Fibroblast of mammary gland (primary cell): ENCODE measurements at regions not wholly inside any gene's neighbourhood (a gene's known extent, or its start where the extent isn't known, plus 50 kb on each side); places are given as distances from the start of the nearest gene placed in this dataset.

ENCODE experiments used
- DNase-seq: peaks from one replicate; pipeline ENCODE4 v3.0.0-alpha.2; 2010; ENCODE audit warnings: low read depth
- H3K4me3 ChIP-seq: 2 replicates; pipeline ENCODE4 v1.5.1; 2011; ENCODE audit warnings: low read depth, mild to moderate bottlenecking, low read length, moderate library complexity; ENCODE audit not compliant: control insufficient read depth
- TF ChIP-seq, protein P1 (sequence below): conservative IDR thresholded peaks from 2 replicates; pipeline ENCODE4 v1.5.1; 2011; ENCODE audit warnings: low read depth, low read length, inconsistent platforms; ENCODE audit not compliant: control insufficient read depth, insufficient read depth

DNA sequence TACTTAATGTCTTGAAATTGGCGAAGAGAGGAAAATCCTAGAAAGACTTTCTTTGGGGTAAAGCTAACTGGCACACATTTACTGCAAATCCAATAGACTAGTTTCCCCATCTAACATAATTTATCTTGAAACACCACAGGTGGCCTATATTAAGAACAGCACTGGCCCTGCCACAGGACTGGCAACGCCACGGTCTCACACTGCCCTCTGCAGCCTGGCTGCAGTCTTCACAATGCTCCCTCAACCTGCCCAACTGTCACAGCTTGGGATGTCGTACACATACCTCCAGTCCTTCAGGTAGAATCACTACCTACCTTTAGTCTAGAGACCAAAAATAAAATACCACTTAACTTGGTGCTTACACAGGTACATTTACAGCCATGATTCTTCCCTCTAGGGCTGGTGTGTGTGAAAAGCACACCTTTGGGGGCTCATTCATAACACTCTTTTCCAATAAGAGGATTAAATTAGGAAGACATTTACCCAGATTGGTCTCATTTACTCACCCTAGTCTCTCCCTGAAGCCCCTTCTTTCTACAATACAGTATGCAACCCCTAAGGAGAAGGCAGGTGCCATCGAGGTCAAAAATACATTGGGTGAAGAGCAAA is 222.2 kb downstream of the C1D start:
- TF ChIP-seq, protein P1, sequence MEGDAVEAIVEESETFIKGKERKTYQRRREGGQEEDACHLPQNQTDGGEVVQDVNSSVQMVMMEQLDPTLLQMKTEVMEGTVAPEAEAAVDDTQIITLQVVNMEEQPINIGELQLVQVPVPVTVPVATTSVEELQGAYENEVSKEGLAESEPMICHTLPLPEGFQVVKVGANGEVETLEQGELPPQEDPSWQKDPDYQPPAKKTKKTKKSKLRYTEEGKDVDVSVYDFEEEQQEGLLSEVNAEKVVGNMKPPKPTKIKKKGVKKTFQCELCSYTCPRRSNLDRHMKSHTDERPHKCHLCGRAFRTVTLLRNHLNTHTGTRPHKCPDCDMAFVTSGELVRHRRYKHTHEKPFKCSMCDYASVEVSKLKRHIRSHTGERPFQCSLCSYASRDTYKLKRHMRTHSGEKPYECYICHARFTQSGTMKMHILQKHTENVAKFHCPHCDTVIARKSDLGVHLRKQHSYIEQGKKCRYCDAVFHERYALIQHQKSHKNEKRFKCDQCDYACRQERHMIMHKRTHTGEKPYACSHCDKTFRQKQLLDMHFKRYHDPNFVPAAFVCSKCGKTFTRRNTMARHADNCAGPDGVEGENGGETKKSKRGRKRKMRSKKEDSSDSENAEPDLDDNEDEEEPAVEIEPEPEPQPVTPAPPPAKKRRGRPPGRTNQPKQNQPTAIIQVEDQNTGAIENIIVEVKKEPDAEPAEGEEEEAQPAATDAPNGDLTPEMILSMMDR: peak; percentile 98
- peak; percentile 78 for DNase-seq
- H3K4me3 ChIP-seq: no peak overlapping the region

GRCh38 chr2:67841711-67842110 is 221.1 kb downstream of the C1D start:
- TF ChIP-seq, protein P1: no peak
- no peak for DNase-seq

DNA sequence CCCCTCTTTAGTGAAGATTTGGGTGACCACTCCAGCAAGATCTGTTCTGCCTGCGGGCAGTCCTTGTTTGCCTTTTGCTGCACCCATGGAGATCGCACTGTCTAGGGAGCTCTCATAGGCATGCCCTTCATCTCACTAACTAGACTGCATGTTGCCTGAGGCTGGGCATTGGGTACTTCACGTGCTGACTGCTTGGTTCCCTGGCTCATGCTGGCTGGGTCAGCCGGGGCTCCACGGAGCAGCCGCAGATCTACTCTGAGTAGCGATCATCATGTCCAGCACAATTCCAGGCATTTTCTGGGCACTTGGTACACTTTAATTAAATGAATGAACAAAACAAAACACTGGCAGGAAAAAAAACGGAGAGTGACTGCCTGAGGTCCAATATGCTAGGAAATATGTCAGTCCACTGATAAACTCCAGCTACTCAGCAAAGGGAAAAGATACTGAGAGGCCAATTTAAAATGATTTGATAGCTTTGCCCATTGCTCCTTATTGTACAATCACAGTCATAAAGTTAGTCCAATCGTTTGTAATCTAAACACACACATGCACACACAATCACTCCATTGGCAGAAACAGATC is 220.3 kb downstream of the C1D start:
- H3K4me3 ChIP-seq: no peak overlapping the region
- DNase-seq: no peak
- TF ChIP-seq, protein P1: no peak

More at GRCh38 chr2:67841711-67842110, 221.1 kb downstream of the C1D start:
- H3K4me3 ChIP-seq: no peak overlapping the region

DNA sequence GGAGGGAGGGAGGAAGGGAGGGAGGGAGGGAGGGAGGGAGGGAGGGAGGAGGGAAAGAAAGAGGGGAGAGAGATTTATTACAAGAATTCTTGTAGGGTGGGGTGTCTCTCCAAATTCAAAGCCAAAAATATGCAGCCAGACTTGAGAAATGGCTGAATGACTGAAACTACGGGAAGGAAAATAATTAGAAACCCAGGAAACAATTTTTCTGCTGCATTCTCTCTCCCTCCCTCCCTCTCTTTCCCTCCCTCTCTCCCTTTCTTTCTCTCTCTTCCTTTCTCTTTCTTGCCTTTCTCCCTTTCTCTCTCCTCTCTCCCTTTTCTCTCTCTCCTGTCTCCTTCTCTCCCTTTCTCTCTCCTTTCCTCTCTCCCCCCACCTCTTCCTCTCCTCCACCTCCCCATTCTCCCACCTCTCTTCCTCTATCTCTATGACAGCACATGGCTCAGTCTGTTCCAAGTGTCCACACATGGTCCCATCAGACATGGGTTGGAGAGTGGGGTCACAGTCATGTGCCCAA is 218.7 kb downstream of the C1D start:
- DNase-seq: no peak
- TF ChIP-seq, protein P1: no peak
- no peak overlapping the region for H3K4me3 ChIP-seq

GRCh38 chr2:67845621-67846369 is 217.0 kb downstream of the C1D start:
- H3K4me3 ChIP-seq: peak overlapping the region; percentile 15
- no peak for DNase-seq
- TF ChIP-seq, protein P1: no peak

DNA sequence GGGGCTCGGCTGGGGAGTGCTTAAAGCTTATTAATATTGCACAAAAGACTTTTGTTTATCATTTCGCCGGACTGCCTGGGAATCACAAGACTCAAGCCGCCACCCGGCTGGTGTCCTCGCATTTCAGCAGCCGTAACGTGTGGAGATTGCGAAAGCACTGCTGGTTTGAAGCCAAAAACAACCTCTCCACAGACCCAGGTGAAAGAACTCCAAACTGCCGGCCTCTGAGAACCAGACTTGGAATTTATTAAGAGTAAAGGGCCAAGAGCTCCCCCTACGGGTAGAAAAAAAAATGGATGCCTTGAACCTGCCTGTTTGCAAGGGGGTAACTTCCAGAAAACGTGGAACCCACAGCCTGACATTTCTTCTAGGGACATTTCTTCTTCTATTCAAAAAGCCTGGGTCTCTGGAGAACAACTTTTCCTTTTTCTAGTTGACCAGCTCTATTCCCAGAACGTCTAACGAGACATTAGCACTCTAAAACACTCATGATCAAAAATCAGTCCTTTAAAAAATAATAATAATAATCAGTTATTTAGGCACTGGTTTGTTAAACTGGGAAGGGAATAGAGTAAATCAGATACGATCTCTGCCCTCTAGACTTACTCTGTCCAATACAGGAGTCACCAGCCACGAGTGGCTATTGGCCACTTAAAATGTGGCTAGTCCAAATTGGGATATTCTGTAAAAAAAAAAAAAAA is 216.3 kb downstream of the C1D start:
- peak overlapping the region; percentile 15 for H3K4me3 ChIP-seq
- peak; percentile 95 for DNase-seq
- TF ChIP-seq, protein P1: peak; percentile 83
